Neutrophil (primary cell): ENCODE measurements at regions not wholly inside any gene's neighbourhood (a gene's known extent, or its start where the extent isn't known, plus 50 kb on each side); places are given as distances from the start of the nearest gene placed in this dataset.

Source experiments
- H3K27ac ChIP-seq: fragments of 200-600 bp; sonication (generic); 2 replicates; pipeline ENCODE4 v1.5.1; 2016; ENCODE audit warnings: mild to moderate bottlenecking, moderate library complexity
- H3K27me3 ChIP-seq: fragments of 200-600 bp; sonication (generic); 2 replicates; pipeline ENCODE4 v1.6.0; 2016; ENCODE audit warnings: mild to moderate bottlenecking
- H3K36me3 ChIP-seq: fragments of 200-600 bp; sonication (generic); 2 replicates; pipeline ENCODE4 v1.5.1; 2017
- H3K4me1 ChIP-seq, 2 experiments: fragments of 200-600 bp in 1 of 2; sonication (generic) in 1 of 2; 1 replicate in 1 of 2; 2 replicates in 1 of 2; pipeline versions ENCODE4 v1.5.1 to v1.6.1; 2013 to 2016; ENCODE audit warnings: low read depth in 1 of 2, low read length in 1 of 2, mild to moderate bottlenecking in 1 of 2, moderate library complexity in 1 of 2; ENCODE audit not compliant: control insufficient read depth in 1 of 2, insufficient read depth in 1 of 2
- H3K4me3 ChIP-seq, 2 experiments: fragments of 200-600 bp in 1 of 2; sonication (generic) in 1 of 2; 1 replicate in 1 of 2; 2 replicates in 1 of 2; pipeline ENCODE4 v1.5.1; 2013 to 2016; ENCODE audit warnings: low read depth in 1 of 2, low read length in 1 of 2, mild to moderate bottlenecking in 1 of 2, moderate library complexity in 1 of 2
- H3K9me3 ChIP-seq: fragments of 200-600 bp; sonication (generic); 2 replicates; pipeline ENCODE4 v1.5.1; 2016
- CTCF ChIP-seq: fragments of 200-600 bp; sonication (generic); IDR thresholded peaks from 2 replicates; pipeline ENCODE4 v1.5.1; 2016; ENCODE audit warnings: antibody characterized with exemption

GRCh38 chr6:54516321-54516720, 208.1 kb downstream of the TINAG start:
- no peaks in the 10 kb centered on the region for H3K9me3 ChIP-seq
- no peaks in the 10 kb centered on the region for H3K36me3 ChIP-seq
- no peak for TF ChIP-seq CTCF
- H3K27me3 ChIP-seq: no peaks in the 10 kb centered on the region
- no peak overlapping the region for H3K4me3 ChIP-seq
- no peak overlapping the region for H3K27ac ChIP-seq
- H3K4me1 ChIP-seq: no peaks in the 10 kb centered on the region

GRCh38 chr6:54519161-54519560, 210.9 kb downstream of the TINAG start:
- Histone ChIP-seq H3K27ac (no peak overlapping the region), H3K27me3 (no peaks in the 10 kb centered on the region), H3K4me3 (no peak overlapping the region), H3K36me3 (no peaks in the 10 kb centered on the region), H3K4me1 (no peaks in the 10 kb centered on the region), H3K9me3 (no peaks in the 10 kb centered on the region)
- TF ChIP-seq CTCF: no peak

- H3K36me3 ChIP-seq: no peaks in the 10 kb centered on the region
- no peak overlapping the region for H3K27ac ChIP-seq
- no peak for TF ChIP-seq CTCF
- H3K4me1 ChIP-seq: no peaks in the 10 kb centered on the region
- no peaks in the 10 kb centered on the region for H3K27me3 ChIP-seq
- H3K9me3 ChIP-seq: no peaks in the 10 kb centered on the region
- no peak overlapping the region for H3K4me3 ChIP-seq
These were observed 217.5 kb downstream of the TINAG start for GRCh38 chr6:54525731-54526130.

- TF ChIP-seq CTCF: no peak
These were observed 225.3 kb downstream of the TINAG start for GRCh38 chr6:54533567-54533966.

GRCh38 chr6:54535568-54535967, 227.3 kb downstream of the TINAG start:
- Histone ChIP-seq H3K27ac (no peak overlapping the region), H3K36me3 (no peaks in the 10 kb centered on the region), H3K9me3 (no peaks in the 10 kb centered on the region), H3K4me1 (no peaks in the 10 kb centered on the region), H3K4me3 (no peak overlapping the region), H3K27me3 (no peaks in the 10 kb centered on the region)
- TF ChIP-seq CTCF: no peak

More at GRCh38 chr6:54533567-54533966, 225.3 kb downstream of the TINAG start:
- no peaks in the 10 kb centered on the region for H3K9me3 ChIP-seq
- no peaks in the 10 kb centered on the region for H3K4me1 ChIP-seq
- no peak overlapping the region for H3K27ac ChIP-seq
- H3K27me3 ChIP-seq: no peaks in the 10 kb centered on the region
- no peak overlapping the region for H3K4me3 ChIP-seq
- H3K36me3 ChIP-seq: no peaks in the 10 kb centered on the region

GRCh38 chr6:54541541-54541940, 233.3 kb downstream of the TINAG start:
- Histone ChIP-seq H3K4me3 (no peak overlapping the region), H3K36me3 (no peaks in the 10 kb centered on the region), H3K27ac (no peak overlapping the region), H3K9me3 (no peaks in the 10 kb centered on the region), H3K27me3 (no peaks in the 10 kb centered on the region), H3K4me1 (no peaks in the 10 kb centered on the region)
- no peak for TF ChIP-seq CTCF
